ENCODE measurements at regions not wholly inside any gene's neighbourhood (a gene's known extent, or its start where the extent isn't known, plus 50 kb on each side); places are given as distances from the start of the nearest gene placed in this dataset.

DNA sequence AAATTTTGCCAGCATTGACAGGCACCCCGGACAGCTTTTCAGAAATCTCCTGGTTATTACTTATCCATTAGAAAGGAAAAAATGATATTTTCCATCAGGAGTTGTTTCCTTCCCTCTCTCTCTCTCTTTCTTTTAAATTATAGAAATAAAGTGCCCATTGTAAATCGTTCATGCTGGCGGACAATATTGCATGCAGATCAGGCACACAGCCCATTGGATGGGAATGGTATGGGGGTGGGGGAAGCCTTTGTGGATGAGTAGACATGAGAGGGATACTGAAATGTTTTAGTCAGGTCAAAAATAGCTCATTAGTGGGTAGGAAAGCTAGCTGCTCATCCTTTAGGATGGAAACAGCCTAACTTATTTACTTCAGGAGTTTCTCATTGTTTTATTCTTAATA, 764.9 kb upstream of the MMS22L start (continued):
- no peak for TF ChIP-seq POLR2AphosphoS5 (IDR thresholded peaks at IDR 0.05; ENCODE audit: low read depth, low read length)
- no peak for TF ChIP-seq RAD21 (IDR thresholded peaks at IDR 0.05; ENCODE audit: low read depth)
- no peak for TF ChIP-seq SRF (IDR thresholded peaks at IDR 0.05; ENCODE audit: low read depth)
- TF ChIP-seq, protein P1, sequence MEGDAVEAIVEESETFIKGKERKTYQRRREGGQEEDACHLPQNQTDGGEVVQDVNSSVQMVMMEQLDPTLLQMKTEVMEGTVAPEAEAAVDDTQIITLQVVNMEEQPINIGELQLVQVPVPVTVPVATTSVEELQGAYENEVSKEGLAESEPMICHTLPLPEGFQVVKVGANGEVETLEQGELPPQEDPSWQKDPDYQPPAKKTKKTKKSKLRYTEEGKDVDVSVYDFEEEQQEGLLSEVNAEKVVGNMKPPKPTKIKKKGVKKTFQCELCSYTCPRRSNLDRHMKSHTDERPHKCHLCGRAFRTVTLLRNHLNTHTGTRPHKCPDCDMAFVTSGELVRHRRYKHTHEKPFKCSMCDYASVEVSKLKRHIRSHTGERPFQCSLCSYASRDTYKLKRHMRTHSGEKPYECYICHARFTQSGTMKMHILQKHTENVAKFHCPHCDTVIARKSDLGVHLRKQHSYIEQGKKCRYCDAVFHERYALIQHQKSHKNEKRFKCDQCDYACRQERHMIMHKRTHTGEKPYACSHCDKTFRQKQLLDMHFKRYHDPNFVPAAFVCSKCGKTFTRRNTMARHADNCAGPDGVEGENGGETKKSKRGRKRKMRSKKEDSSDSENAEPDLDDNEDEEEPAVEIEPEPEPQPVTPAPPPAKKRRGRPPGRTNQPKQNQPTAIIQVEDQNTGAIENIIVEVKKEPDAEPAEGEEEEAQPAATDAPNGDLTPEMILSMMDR (IDR thresholded peaks at IDR 0.05 in 2 of 3, conservative IDR thresholded peaks at IDR 0.05 in 1 of 3; ENCODE audit: borderline replicate concordance in 1 of 3, insufficient read depth in 1 of 3, low read depth in 2 of 3, low read length in 2 of 3): no peak

DNA sequence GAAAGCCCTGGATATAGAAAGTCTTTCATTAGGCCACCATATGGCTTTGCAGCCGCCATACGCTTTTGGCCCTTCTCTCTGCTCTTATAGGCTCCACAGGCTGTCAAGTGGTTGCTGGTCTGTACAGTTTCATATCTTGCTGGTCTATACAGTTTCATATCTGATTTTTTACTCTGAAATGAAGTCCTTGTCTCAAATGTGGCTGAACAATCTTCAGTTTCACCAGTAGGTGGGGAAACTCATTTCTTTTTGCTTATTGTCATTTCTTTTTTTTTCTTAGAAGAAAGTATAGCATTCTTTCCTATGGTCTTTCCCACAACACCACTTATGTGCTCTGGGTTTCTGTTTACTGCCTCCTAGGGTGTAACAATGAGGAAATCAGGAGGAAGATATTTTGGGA, 771.4 kb upstream of the MMS22L start:
- POLR2A ChIA-PET: no interaction called here
- H3K9me2 ChIP-seq (ENCODE audit: insufficient read depth): no peaks in the 10 kb centered on the region
- no peaks in the 10 kb centered on the region for H4K20me1 ChIP-seq (ENCODE audit: insufficient read depth)
- H3K4me2 ChIP-seq (ENCODE audit: low read length): no peak overlapping the region
- intact Hi-C loops (cut with micrococcal nuclease): loop anchor here (5.0 kb wide), 1 partner anchor 1063 kb away; no protein-coding TSS in a partner anchor
- H3K27me3 ChIP-seq (ENCODE audit: insufficient read depth, low read length): peaks cover 5% of the 10 kb centered on the region; the same call in 1 of the 2 replicates
- no peak overlapping the region for H3K9ac ChIP-seq (ENCODE audit: low read length)
- RAD21 ChIA-PET (ENCODE audit: low non-redundant PET in 1 of 2, low total read pairs in 2 of 2, uncharacterized antibody in 2 of 2, unreplicated experiment in 2 of 2): no interaction called here
- H3K36me3 ChIP-seq (ENCODE audit: control insufficient read depth in 1 of 2, insufficient read depth in 2 of 2, low read length in 2 of 2): no peaks in the 10 kb centered on the region
- 0 out of 2 replicates have a peak, but pooled peaks have one; percentile 32 for ATAC-seq
- H3K79me2 ChIP-seq (ENCODE audit: insufficient read depth, low read length): no peaks in the 10 kb centered on the region
- H2AFZ ChIP-seq (ENCODE audit: low read depth, low read length, poor library complexity, severe bottlenecking): no peak overlapping the region
- DNase-seq (ENCODE audit: low read depth, low spot score): no peak
- no peaks in the 10 kb centered on the region for H3K9me3 ChIP-seq (ENCODE audit: control insufficient read depth in 1 of 2, insufficient read depth in 1 of 2, low read depth in 1 of 2, low read length in 2 of 2)
- BruUV-seq (replicated peaks): no TSS peak
- TF ChIP-seq FOSL1 (IDR thresholded peaks at IDR 0.05; ENCODE audit: low read depth): no peak
- no peak for TF ChIP-seq EGR1 (IDR thresholded peaks at IDR 0.05; ENCODE audit: low read depth)
- peak; percentile 35; the same call in 1 of the 2 replicates for TF ChIP-seq RAD21 (IDR thresholded peaks at IDR 0.05; ENCODE audit: low read depth)
- TF ChIP-seq, protein P1 (IDR thresholded peaks at IDR 0.05 in 2 of 3, conservative IDR thresholded peaks at IDR 0.05 in 1 of 3; ENCODE audit: borderline replicate concordance in 1 of 3, insufficient read depth in 1 of 3, low read depth in 2 of 3, low read length in 2 of 3): peak in 2 of 3 experiments; percentile 11 to 43; a peak in 2 of 6 replicates
- no peak for TF ChIP-seq SP1 (IDR thresholded peaks at IDR 0.05; ENCODE audit: low read depth)
- TF ChIP-seq, protein P2, sequence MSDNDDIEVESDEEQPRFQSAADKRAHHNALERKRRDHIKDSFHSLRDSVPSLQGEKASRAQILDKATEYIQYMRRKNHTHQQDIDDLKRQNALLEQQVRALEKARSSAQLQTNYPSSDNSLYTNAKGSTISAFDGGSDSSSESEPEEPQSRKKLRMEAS (IDR thresholded peaks at IDR 0.05): no peak
- TF ChIP-seq CEBPB (IDR thresholded peaks at IDR 0.05; ENCODE audit: low read depth): no peak
- TF ChIP-seq SIN3A (IDR thresholded peaks at IDR 0.05; ENCODE audit: low read depth): no peak
- no peak overlapping the region for H3K27ac ChIP-seq (ENCODE audit: low read depth, low read length)
- H3K4me1 ChIP-seq (ENCODE audit: control insufficient read depth in 1 of 2, insufficient read depth in 2 of 2, low read length in 2 of 2): no peaks in the 10 kb centered on the region
- H3K4me3 ChIP-seq (replicated peaks in 1 of 2; ENCODE audit: low read depth in 1 of 2, low read length in 2 of 2): no peak overlapping the region
- CTCF ChIA-PET: interaction anchor here (1.2 kb wide), 1 partner anchor 9 kb away, joined by 4 read pairs; no protein-coding TSS in a partner anchor

Measured in HCT116 (cell line).